OCI-LY3 (cell line): ENCODE measurements at regions not wholly inside any gene's neighbourhood (a gene's known extent, or its start where the extent isn't known, plus 50 kb on each side); places are given as distances from the start of the nearest gene placed in this dataset.

Experiments used
- H2AFZ ChIP-seq: fragments of 200-600, 300-600 bp; shearing (Covaris generic); 2 replicates; pipeline ENCODE4 v1.6.0; 2014; ENCODE audit warnings: antibody characterized with exemption, low read depth, low read length
- H3K27ac ChIP-seq: fragments of 200-600, 300-600 bp; sonication (generic); 2 replicates; pipeline ENCODE4 v1.5.1; 2014; ENCODE audit warnings: mild to moderate bottlenecking, low read length, moderate library complexity, mixed read lengths
- H3K27me3 ChIP-seq: fragments of 200-600, 300-600 bp; sonication (generic); 2 replicates; pipeline ENCODE4 v1.6.1; 2014; ENCODE audit warnings: low read depth, low read length, mixed read lengths
- H3K36me3 ChIP-seq: fragments of 200-600, 300-600 bp; sonication (generic); replicated peaks from 2 replicates; pipeline ENCODE3; 2014; ENCODE audit warnings: low read depth, low read length, mixed read lengths
- H3K4me1 ChIP-seq: fragments of 300-600, 200-600 bp; sonication (generic); 2 replicates; pipeline ENCODE4 v1.6.1; 2014; ENCODE audit warnings: low read length, mixed read lengths
- H3K4me2 ChIP-seq: fragments of 200-600, 300-600 bp; sonication (generic); 2 replicates; pipeline ENCODE4 v1.6.1; 2014; ENCODE audit warnings: low read length, mixed read lengths
- H3K4me3 ChIP-seq: fragments of 300-600, 200-600 bp; sonication (generic); 2 replicates; pipeline ENCODE4 v1.5.1; 2014; ENCODE audit warnings: antibody characterized with exemption, mild to moderate bottlenecking, low read length, moderate library complexity
- H3K79me2 ChIP-seq: fragments of 300-600, 200-600 bp; shearing (Covaris generic); 2 replicates; pipeline ENCODE4 v1.6.1; 2014; ENCODE audit warnings: mild to moderate bottlenecking, low read length, mixed read lengths
- H3K9ac ChIP-seq: fragments of 300-600, 200-600 bp; shearing (Covaris generic); 2 replicates; pipeline ENCODE4 v1.6.0; 2014; ENCODE audit warnings: mild to moderate bottlenecking, low read length, moderate library complexity
- H3K9me3 ChIP-seq: fragments of 200-600, 300-600 bp; shearing (Covaris generic); 2 replicates; pipeline ENCODE4 v1.6.1; 2014; ENCODE audit warnings: low read length, mixed read lengths; ENCODE audit not compliant: insufficient read depth
- H4K20me1 ChIP-seq: fragments of 200-600, 300-600 bp; sonication (generic); 2 replicates; pipeline ENCODE4 v1.6.1; 2016; ENCODE audit warnings: low read length, mixed read lengths; ENCODE audit not compliant: insufficient read depth
- EZH2phosphoT487 ChIP-seq: fragments of 200-600 bp; shearing (Covaris generic); IDR thresholded peaks from 2 replicates; pipeline ENCODE4 v1.6.1; 2018; ENCODE audit warnings: antibody characterized with exemption, mixed run types, low read depth
- TF ChIP-seq, protein P1 (sequence below): fragments of 200-600, 300-600 bp; sonication (generic); IDR thresholded peaks from 2 replicates; pipeline ENCODE4 v1.5.1; 2014; ENCODE audit warnings: antibody characterized with exemption, low read length, low read depth

DNA sequence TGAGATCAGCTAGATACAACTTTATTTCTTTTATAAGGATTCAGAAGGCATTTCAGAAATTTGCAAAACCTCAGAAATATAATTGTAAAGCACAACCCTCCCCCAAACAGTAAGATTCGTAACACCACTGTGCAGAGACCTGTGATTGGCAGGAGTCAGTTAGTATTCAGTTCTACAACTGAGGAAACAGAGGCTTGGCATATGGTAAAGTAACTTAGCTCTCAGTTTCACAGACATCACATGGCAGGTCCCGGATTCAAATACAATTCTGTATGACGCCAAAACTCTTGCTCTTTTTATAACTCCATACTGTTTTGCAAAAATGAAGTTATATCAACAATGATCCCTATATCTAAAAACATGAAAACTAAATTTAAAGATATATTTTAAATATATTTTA, 225.6 kb upstream of the LMCD1 start:
- no peaks in the 10 kb centered on the region for H3K27me3 ChIP-seq
- no peak overlapping the region for H2AFZ ChIP-seq
- H3K36me3 ChIP-seq, result no peaks in the 10 kb centered on the region
- no peaks in the 10 kb centered on the region for H4K20me1 ChIP-seq
- no peak overlapping the region for H3K27ac ChIP-seq
- no peaks in the 10 kb centered on the region for H3K79me2 ChIP-seq
- no peak overlapping the region for H3K9ac ChIP-seq
- TF ChIP-seq, protein P1, sequence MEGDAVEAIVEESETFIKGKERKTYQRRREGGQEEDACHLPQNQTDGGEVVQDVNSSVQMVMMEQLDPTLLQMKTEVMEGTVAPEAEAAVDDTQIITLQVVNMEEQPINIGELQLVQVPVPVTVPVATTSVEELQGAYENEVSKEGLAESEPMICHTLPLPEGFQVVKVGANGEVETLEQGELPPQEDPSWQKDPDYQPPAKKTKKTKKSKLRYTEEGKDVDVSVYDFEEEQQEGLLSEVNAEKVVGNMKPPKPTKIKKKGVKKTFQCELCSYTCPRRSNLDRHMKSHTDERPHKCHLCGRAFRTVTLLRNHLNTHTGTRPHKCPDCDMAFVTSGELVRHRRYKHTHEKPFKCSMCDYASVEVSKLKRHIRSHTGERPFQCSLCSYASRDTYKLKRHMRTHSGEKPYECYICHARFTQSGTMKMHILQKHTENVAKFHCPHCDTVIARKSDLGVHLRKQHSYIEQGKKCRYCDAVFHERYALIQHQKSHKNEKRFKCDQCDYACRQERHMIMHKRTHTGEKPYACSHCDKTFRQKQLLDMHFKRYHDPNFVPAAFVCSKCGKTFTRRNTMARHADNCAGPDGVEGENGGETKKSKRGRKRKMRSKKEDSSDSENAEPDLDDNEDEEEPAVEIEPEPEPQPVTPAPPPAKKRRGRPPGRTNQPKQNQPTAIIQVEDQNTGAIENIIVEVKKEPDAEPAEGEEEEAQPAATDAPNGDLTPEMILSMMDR, result no peak
- TF ChIP-seq EZH2phosphoT487, result no peak
- no peak overlapping the region for H3K4me3 ChIP-seq
- H3K9me3 ChIP-seq, result no peaks in the 10 kb centered on the region
- H3K4me2 ChIP-seq, result no peak overlapping the region
- no peaks in the 10 kb centered on the region for H3K4me1 ChIP-seq

DNA sequence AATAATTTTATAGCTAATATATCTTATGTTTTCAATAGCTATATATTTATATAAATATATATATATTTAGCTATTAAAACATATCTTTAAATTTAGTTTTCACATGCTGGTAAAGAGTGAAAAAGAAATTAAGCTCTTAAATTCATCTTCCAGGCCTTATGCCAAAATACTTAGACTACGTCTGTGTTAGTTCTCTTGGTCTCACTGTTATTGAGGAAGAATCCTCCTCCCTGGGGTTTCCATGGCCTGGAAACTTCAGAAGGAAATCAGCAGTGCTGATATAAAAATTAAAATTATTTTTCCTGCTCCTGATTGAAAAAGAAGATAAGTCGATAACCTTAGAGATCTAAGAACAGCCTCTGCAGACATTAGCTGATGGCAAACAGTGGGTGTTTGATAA, 225.1 kb upstream of the LMCD1 start:
- no peak for TF ChIP-seq EZH2phosphoT487
- TF ChIP-seq, protein P1, result no peak
- no peak overlapping the region for H3K4me2 ChIP-seq
- H4K20me1 ChIP-seq, result no peaks in the 10 kb centered on the region
- H3K9me3 ChIP-seq, result no peaks in the 10 kb centered on the region
- no peak overlapping the region for H3K27ac ChIP-seq
- no peak overlapping the region for H2AFZ ChIP-seq
- no peaks in the 10 kb centered on the region for H3K27me3 ChIP-seq
- H3K9ac ChIP-seq, result no peak overlapping the region
- H3K4me1 ChIP-seq, result no peaks in the 10 kb centered on the region
- H3K36me3 ChIP-seq, result no peaks in the 10 kb centered on the region
- no peak overlapping the region for H3K4me3 ChIP-seq
- H3K79me2 ChIP-seq, result no peaks in the 10 kb centered on the region

DNA sequence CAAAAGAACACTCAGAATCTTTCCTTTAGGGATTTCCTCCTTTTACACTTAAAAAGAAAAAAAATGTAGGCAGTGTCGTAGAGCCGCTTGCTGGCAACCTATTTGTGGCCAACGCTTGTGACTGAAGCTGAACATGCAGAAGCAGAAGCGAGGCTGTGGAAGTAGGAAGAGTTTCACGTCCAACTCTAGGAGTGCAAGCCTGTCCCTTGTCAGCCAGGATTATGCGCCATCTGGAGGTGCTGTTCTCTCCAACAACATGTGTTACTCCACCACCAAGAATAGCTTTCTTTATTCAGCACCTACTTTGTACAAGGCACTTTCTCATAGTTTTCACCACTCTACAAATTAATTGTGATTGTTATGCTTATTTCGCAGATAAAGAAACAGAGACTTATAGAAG, 223.2 kb upstream of the LMCD1 start:
- H3K27ac ChIP-seq, result no peak overlapping the region
- H4K20me1 ChIP-seq, result no peaks in the 10 kb centered on the region
- TF ChIP-seq, protein P1, result no peak
- TF ChIP-seq EZH2phosphoT487, result no peak
- no peaks in the 10 kb centered on the region for H3K79me2 ChIP-seq
- H2AFZ ChIP-seq, result no peak overlapping the region
- H3K4me2 ChIP-seq, result no peak overlapping the region
- no peaks in the 10 kb centered on the region for H3K4me1 ChIP-seq
- H3K9me3 ChIP-seq, result no peaks in the 10 kb centered on the region
- no peaks in the 10 kb centered on the region for H3K36me3 ChIP-seq
- no peak overlapping the region for H3K4me3 ChIP-seq
- no peak overlapping the region for H3K9ac ChIP-seq
- H3K27me3 ChIP-seq, result no peaks in the 10 kb centered on the region

DNA sequence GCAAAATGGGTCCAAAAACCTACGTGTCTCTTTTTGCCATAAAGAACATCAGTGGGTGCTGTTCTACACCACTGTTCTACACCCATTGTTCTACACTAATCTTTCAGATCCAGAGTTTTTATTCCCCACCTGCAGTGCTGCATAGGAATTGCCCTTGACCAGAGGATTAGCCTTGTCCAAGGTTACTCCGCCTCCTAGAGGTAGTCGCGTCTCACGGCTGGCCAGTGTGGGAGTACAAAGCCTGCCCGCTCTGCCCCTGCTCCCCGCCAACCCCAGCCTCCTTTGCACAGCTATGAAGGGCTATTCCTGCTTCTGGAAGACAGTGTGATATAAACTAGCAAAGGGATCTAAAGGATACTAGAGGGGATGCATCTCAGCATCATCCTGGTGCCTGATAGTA, 222.1 kb upstream of the LMCD1 start:
- Histone ChIP-seq H3K27me3 (no peaks in the 10 kb centered on the region), H3K4me2 (no peak overlapping the region), H3K9ac (no peak overlapping the region), H3K9me3 (no peaks in the 10 kb centered on the region), H3K4me1 (no peaks in the 10 kb centered on the region), H3K4me3 (no peak overlapping the region), H2AFZ (no peak overlapping the region), H4K20me1 (no peaks in the 10 kb centered on the region), H3K36me3 (no peaks in the 10 kb centered on the region), H3K79me2 (no peaks in the 10 kb centered on the region), H3K27ac (no peak overlapping the region)
- no peak for TF ChIP-seq EZH2phosphoT487
- TF ChIP-seq, protein P1, result no peak
